COLO829 (cell line): ENCODE measurements at regions not wholly inside any gene's neighbourhood (a gene's known extent, or its start where the extent isn't known, plus 50 kb on each side); places are given as distances from the start of the nearest gene placed in this dataset.

Experiments used
- DNase-seq: peaks from one replicate; pipeline ENCODE4 v3.0.0; 2012; ENCODE audit warnings: low spot score

GRCh38 chr10:83037653-83038052 lies 1101.7 kb upstream of the GHITM start:
- DNase-seq, result no peak

- DNase-seq, result no peak
Observed at GRCh38 chr10:83038631-83039030, 1100.7 kb upstream of the GHITM start.

- DNase-seq, result no peak
Observed at GRCh38 chr10:83045731-83046130, 1093.6 kb upstream of the GHITM start.

- DNase-seq, result no peak
Observed at GRCh38 chr10:83050815-83051214, 1088.5 kb upstream of the GHITM start.

- DNase-seq, result no peak
Observed at GRCh38 chr10:83062871-83063270, 1076.4 kb upstream of the GHITM start.

- no peak for DNase-seq
Observed at GRCh38 chr10:83073472-83073871, 1065.8 kb upstream of the GHITM start.

- DNase-seq, result no peak
Observed at GRCh38 chr10:83075016-83075814, 1064.1 kb upstream of the GHITM start.

GRCh38 chr10:83075815-83076355 lies 1063.4 kb upstream of the GHITM start:
- DNase-seq, result no peak

GRCh38 chr10:83076443-83076842 lies 1062.9 kb upstream of the GHITM start:
- DNase-seq, result peak; percentile 12

GRCh38 chr10:83078160-83078559 lies 1061.1 kb upstream of the GHITM start:
- no peak for DNase-seq

GRCh38 chr10:83078645-83079044 lies 1060.7 kb upstream of the GHITM start:
- no peak for DNase-seq

- no peak for DNase-seq
Observed at GRCh38 chr10:83083831-83084230, 1055.5 kb upstream of the GHITM start.

- no peak for DNase-seq
Observed at GRCh38 chr10:83089335-83089734, 1050.0 kb upstream of the GHITM start.

GRCh38 chr10:83104616-83105015 lies 1034.7 kb upstream of the GHITM start:
- DNase-seq, result no peak

GRCh38 chr10:83108565-83109333 lies 1030.6 kb upstream of the GHITM start:
- DNase-seq, result no peak

GRCh38 chr10:83119346-83119745 lies 1020.0 kb upstream of the GHITM start:
- DNase-seq, result no peak

- no peak for DNase-seq
Observed at GRCh38 chr10:83122336-83122735, 1017.0 kb upstream of the GHITM start.

GRCh38 chr10:83127942-83128575 lies 1011.2 kb upstream of the GHITM start:
- no peak for DNase-seq

GRCh38 chr10:83140811-83141210 lies 998.5 kb upstream of the GHITM start:
- DNase-seq, result no peak

- no peak for DNase-seq
Observed at GRCh38 chr10:83142074-83142563, 997.2 kb upstream of the GHITM start.

- no peak for DNase-seq
Observed at GRCh38 chr10:83144461-83144860, 994.8 kb upstream of the GHITM start.

- DNase-seq, result no peak
Observed at GRCh38 chr10:83153714-83154113, 985.6 kb upstream of the GHITM start.
